ENCODE measurements at regions not wholly inside any gene's neighbourhood (a gene's known extent, or its start where the extent isn't known, plus 50 kb on each side); places are given as distances from the start of the nearest gene placed in this dataset.

DNA sequence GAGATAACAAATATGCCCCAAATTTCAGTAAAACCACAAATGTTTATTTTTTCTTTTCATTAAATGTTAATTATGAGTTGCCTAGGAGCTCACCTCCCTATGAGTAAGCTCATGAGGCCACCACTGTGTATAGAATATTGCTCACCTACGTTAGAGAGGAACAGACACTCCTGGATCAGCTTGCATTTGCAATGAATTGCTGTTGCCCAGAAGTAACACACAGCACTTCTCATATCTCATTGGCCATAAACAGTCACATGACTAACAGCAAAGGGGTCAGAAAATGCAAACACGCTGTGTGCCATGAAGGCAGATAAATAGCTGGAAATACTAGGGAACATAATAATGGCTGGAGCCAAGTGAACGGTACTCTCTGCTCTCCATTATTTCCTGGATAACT lies 89.0 kb upstream of the GALNT5 start:
- no peak for DNase-seq

DNA sequence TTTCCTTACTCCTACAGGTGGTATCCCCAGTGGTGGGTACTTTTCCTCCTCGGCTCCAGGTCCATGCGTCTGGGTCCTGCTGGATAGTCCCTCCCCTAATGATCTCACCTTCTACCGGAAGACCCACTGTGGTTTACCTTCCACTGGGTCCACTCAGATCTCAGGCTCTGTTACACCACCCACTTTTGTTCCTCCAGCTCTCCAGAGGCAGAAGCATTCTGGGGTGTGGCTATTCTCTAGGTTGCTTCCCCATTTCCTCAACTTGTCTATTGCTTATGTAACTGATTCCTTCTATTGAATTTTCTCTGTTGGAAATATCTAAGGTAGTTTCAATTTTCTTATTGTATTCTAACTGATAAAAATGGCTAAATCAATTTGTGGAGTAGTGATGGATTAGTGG lies 87.6 kb upstream of the GALNT5 start:
- DNase-seq = no peak

- DNase-seq = no peak
These were observed 87.2 kb upstream of the GALNT5 start for GRCh38 chr2:157170299-157170698.

- DNase-seq = no peak
These were observed 85.3 kb upstream of the GALNT5 start for GRCh38 chr2:157172239-157172638.

GRCh38 chr2:157172866-157173578 lies 84.5 kb upstream of the GALNT5 start:
- DNase-seq = no peak

DNA sequence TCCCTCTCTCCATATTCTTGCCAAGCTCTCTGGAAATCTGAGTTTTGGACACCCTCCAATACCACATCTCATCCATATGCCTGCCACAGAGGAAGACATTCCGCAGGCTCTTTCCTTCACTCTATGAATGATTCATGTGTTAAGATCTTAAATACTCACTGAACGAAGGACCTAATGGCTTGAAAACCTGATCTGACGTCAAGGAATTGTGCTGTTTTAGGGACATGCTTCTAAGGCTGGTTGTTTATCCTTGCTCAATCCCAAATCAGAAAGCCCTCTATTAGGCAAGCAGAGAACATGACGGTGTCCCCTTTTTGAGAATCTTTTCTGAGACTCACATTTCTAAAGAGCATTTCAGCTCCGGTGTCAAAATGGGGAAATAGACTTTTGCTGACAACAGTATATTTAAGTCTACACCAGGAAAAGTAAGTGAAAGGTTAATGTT lies 83.7 kb upstream of the GALNT5 start:
- DNase-seq = peak; percentile 51

DNA sequence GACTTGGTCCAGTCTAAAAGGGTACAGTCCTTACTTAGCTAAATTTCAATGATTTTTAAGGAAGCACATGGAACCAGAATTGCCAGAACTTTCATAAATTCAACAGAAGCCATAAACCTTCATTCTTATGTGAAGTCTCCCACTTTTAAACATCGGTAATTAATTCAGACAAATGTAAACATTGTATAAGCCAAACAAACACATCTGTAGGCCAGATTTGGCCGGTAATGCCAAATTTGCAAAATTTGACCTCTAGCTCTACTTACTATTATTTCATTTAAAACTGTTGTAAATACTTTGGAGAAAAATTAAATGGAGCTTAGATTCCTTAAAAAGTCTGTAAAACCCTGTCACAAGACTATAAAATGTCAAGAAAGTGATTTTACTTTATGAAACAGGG lies 83.2 kb upstream of the GALNT5 start:
- no peak for DNase-seq

GRCh38 chr2:157176602-157177001 lies 80.9 kb upstream of the GALNT5 start:
- DNase-seq = no peak

DNA sequence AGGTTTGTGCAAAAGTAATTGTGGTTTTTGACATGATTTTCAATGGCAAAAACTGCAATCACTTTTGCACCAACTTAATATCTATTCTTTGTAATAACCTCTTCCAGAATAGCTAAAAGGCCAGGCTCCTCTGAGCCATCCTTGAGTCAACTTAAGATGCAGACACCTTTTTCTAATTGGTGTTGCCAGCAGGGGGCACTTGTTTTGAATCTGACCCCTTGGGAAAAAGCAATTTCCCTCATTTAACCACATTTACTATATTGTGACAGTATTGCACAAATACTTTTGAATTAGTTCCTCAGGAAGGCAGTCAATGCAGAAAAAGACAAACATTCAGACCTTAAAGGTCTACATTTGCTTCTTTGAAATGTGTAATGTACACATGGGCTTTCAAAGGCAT lies 78.6 kb upstream of the GALNT5 start:
- DNase-seq = no peak

DNA sequence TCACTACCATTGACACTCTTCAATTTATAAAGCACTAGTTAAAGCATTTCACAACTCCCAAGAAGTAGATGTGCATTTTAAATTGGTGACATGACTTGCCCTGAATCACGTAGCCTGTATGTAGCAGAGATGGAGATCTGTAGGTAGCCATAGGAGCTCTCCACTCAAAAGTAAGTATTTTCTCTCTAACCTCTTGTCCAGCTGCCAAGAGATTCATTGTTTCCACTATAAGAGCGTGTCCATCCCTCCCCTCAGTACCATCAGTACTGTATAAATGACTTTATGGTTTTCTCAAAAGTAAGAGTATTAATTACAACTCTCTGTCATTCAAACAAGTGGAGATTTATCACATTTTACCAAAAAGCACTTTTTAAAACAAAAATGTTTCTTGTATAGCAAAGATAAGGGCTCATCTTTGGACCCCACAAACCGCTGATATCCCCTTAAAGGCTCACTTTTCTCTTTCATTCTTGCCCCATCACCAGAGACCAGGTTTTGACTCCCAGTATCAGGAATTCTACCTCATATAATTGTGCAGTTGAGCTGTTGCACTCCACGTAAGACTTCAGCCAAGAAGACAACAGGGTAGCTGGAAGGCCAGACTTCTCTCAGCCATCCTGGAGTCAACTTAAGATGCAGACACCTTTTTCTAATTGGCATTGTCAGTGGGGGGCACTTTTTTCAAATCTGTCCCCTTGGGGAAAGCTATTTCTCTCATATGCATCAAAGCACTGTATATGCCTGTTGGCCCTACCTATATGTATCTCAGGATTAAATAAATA lies 78.0 kb upstream of the GALNT5 start:
- DNase-seq = no peak

GRCh38 chr2:157180359-157180758 lies 77.1 kb upstream of the GALNT5 start:
- no peak for DNase-seq

DNA sequence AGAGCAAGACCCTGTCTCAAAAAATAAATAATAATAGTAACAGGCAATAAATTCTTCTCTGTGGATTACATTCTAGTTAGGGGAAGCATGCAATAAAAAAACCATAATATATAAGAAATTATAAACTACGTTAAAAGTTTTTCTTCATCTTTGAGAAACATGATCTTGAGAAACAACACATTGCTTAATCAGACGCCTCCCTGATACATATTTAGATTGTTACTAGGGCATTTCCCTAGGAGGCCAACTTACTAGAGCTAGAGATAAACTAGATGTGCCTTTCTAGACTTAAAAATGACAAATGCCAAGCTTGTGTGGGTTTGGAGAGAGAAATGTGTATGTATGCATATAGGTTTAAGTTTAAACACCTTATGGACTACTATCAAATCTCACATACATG lies 76.3 kb upstream of the GALNT5 start:
- DNase-seq = no peak

DNA sequence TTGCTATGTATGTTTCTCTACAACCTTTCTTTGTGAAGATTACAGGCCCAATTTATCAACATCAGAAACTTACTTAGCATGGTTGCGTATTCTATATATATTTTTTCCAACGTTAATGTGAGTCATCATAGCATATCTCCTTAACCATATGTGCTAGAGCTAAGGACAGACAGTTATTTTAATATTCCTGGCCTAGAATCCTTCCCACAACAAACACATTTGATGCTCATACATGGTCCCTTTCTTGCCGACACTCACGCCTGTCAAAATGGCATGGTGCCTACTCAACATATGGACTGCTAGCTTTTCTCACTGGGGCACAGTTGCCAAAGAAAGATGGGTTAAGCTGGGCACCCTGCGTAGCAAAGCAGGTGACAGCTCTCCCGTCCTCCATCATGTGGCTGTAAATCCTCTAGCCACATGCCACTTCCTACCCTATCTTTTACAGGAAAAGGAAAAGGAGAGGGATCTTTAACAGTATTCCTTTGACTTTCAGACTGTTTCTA lies 75.2 kb upstream of the GALNT5 start:
- peak; percentile 99 for DNase-seq

GRCh38 chr2:157182834-157183396 lies 74.6 kb upstream of the GALNT5 start:
- DNase-seq = peak; percentile 66

- DNase-seq = no peak
These were observed 73.2 kb upstream of the GALNT5 start for GRCh38 chr2:157184161-157184895.

DNA sequence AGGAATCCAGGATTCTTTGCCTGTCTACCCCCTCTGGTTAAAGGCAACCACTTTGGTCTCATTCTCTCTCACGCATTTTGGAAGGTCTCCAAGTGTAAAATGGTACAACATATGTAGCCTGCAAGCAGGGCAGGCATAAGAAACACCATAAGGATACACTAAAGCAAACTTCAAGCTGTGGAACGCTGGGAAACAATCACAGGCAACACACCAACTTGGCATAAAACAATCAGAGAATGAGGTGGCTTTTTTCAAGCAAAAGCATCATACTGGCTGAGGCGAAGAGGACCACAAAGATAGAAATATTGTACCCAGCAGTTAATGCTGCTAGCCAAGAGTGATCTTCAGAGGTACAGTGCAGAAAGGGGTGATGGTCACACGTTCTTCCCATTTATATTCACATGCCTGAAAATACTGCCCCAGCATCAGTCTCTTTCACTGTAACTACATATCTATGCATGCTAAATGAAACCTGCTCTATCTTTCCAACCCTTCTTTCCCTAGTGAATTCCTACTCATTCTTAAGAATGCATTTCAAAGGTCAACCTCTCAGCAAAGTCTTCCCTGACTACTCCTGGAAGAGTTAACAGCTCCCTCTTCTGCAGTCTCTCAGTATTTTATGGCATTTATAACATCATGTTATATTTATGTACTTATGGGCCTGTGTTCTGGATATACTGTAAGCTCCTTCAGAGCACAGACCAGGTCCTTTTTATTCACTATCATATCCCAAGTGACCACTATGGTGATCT lies 71.9 kb upstream of the GALNT5 start:
- DNase-seq = no peak

DNA sequence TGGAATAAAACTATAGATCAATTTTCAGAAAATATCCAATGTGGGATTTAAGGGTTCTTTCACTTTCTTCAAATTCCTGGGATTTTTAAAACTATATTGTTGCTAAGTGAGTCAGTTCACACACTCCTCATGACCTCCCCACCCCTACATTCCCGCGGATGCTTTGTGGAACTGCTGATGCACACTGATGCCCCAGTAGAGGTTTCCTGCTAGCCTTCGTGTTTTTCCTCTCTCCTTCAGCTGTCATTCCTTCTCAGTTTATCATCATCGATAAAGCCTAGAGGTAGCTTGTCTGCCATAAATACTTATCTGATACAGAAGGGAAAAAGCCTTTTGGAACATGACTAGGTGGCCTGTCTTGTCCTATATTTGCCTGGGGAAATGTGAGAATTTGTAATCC lies 67.4 kb upstream of the GALNT5 start:
- no peak for DNase-seq

DNA sequence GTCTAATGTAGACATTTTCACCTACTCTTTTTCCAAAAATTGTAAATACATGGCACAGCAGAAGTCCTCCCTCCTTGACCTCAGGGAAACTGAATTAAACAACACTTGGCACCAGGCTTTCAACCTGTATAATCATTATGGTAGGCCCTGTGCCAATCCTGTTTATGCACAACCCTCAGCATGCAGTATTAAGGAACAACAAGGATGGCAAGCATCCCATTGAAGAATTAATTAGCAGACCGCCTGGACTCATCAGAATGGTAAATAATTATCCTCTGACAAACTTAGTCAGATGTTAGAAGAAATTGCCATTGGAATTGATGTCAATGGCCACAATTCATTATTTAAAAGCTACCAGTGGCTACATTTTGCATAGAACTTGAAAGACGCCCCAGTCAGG lies 66.3 kb upstream of the GALNT5 start:
- no peak for DNase-seq

DNA sequence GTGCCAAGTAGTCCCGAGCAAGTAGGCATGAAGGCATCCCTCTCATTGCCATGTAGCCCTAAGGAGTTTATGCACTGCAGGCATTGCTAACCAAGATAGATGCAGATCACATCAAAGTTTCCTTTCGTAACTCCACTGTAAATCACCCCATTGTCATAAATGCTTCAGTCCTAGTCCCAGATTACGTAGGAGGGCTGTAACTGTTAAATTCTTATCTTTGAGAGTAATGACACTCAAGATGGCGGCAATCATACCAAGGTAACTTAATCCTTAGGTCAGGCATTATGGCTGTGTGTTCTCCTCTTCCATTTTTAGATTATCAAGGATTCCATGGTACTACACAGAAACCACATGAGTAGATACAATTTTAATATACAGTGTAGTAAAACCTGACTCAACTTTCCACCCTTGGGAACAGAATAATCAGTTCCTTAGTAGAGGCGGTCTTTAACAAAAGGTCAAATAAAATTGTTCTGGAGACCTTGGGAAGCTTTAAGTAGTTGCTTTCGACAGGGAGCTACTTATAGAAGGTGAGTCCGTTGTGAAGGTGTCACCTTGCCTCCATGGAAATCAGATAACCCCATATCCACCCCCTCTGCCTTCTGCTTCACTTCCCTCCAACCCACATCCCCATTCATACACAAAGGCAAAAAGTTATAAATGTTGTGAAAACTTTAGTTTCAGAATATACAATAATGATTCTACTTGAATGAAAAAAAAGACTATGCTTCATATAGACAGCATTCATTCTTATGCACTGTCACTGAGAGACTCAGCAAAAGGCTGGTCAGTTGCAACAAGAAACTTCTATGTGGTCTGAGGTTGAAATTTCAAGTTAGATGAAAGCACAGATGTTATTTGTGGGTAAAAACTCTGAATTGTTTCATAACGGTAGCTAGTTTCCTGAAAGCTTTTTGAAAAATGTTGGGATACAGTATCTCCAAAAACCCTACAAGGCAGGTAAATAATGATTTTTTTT lies 64.8 kb upstream of the GALNT5 start:
- DNase-seq = no peak

DNA sequence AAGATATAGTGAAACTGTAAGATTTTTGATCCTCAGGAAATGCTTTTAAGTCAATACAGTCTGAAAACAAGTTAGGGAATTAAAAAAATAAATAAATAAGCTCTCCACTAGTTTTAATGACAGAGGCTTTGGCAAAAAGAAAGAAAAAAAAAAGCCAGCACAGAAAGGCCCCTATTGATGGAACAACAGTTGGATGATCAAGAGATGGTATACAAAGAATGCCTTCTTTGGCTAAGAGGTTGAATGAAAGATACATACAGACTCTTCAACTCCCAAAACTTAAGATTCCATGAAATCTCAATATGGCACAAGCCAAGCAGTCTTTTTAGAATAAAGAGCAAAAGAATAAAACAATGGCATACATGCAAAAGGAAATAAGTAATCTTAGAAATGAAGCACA lies 64.0 kb upstream of the GALNT5 start:
- DNase-seq = no peak

DNA sequence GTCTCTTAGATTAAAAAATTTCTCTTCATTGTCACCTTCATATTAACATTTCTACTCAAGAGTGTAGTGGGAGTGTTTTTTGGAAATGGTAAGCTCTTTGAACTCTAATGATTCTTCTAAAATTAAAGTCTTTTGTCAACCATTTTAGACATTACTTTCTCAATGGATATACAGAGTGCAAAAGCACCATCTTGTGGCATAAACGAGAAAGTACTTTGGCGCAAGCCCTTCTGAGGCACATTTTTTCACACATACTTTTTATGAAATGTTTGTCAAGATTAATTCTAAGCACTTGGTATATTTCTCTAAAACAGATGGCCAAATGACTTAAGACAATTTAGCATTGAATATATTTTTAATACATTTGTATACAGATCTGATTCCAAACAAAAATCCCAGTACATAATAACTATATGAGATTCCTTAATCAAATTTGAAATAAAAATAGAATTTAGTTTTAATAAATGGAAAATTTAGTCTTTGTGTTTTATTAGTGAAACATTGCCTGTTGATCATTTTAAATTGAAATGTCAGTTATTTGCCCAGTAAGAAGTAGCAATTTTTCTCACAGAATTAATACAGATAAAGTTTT lies 63.3 kb upstream of the GALNT5 start:
- DNase-seq = peak; percentile 83
